D721Med (cell line): ENCODE measurements at regions not wholly inside any gene's neighbourhood (a gene's known extent, or its start where the extent isn't known, plus 50 kb on each side); places are given as distances from the start of the nearest gene placed in this dataset.

Source experiments
- DNase-seq: peaks from one replicate; pipeline ENCODE4 v3.0.0; 2011; ENCODE audit warnings: low spot score; ENCODE audit not compliant: insufficient read length
- FAIRE-seq: peaks from 2 replicates; lab custom pipeline; 2011; peaks lifted over from hg19 to GRCh38; lab: Jason Lieb, UNC
- TF ChIP-seq, protein P1 (sequence below): IDR thresholded peaks from 2 replicates; pipeline ENCODE4 v1.5.1; 2012; ENCODE audit warnings: mild to moderate bottlenecking, control low read depth; ENCODE audit not compliant: insufficient read depth; ENCODE audit errors: missing control alignments

GRCh38 chr6:2468601-2468955 lies 223.2 kb upstream of the GMDS start:
- no peak for FAIRE-seq
- DNase-seq: no peak
- TF ChIP-seq, protein P1, sequence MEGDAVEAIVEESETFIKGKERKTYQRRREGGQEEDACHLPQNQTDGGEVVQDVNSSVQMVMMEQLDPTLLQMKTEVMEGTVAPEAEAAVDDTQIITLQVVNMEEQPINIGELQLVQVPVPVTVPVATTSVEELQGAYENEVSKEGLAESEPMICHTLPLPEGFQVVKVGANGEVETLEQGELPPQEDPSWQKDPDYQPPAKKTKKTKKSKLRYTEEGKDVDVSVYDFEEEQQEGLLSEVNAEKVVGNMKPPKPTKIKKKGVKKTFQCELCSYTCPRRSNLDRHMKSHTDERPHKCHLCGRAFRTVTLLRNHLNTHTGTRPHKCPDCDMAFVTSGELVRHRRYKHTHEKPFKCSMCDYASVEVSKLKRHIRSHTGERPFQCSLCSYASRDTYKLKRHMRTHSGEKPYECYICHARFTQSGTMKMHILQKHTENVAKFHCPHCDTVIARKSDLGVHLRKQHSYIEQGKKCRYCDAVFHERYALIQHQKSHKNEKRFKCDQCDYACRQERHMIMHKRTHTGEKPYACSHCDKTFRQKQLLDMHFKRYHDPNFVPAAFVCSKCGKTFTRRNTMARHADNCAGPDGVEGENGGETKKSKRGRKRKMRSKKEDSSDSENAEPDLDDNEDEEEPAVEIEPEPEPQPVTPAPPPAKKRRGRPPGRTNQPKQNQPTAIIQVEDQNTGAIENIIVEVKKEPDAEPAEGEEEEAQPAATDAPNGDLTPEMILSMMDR: no peak

GRCh38 chr6:2467929-2468600 lies 222.7 kb upstream of the GMDS start:
- DNase-seq (no peak), FAIRE-seq (no peak)
- TF ChIP-seq, protein P1: no peak

- no peak for DNase-seq
- TF ChIP-seq, protein P1: no peak
- FAIRE-seq: no peak
These were observed 219.9 kb upstream of the GMDS start for GRCh38 chr6:2465336-2465735.

- FAIRE-seq (no peak), DNase-seq (no peak)
- TF ChIP-seq, protein P1: no peak
These were observed 219.2 kb upstream of the GMDS start for GRCh38 chr6:2464641-2465040.

- DNase-seq (no peak), FAIRE-seq (no peak)
- TF ChIP-seq, protein P1: no peak
These were observed 217.4 kb upstream of the GMDS start for GRCh38 chr6:2462831-2463230.

DNA sequence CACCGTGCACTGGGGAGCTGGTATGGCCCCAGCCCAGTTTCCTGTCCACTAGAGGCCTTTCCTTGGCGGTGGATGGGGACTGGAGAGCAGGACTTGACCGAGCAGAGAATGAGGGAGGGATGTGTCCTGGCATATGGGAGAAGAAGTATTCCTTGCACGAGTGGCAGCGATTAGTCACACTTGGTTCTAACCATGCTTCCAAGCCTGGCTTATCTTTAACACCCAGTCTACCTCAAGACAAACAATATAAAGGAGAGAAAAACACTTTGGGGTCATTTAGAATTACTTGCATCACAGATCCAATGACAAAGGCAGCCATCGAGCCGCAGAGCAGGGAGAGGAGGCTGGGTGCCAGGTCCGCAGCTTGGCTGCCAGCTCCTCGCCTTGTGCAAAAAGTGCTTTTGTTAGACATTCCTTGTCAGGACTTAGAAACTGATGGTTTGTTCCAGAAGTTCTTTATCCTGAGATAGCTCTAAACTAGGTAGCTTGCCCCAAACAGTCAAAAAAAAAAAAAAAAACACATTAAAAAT lies 214.9 kb upstream of the GMDS start:
- FAIRE-seq (no peak), DNase-seq (no peak)
- TF ChIP-seq, protein P1: no peak

DNA sequence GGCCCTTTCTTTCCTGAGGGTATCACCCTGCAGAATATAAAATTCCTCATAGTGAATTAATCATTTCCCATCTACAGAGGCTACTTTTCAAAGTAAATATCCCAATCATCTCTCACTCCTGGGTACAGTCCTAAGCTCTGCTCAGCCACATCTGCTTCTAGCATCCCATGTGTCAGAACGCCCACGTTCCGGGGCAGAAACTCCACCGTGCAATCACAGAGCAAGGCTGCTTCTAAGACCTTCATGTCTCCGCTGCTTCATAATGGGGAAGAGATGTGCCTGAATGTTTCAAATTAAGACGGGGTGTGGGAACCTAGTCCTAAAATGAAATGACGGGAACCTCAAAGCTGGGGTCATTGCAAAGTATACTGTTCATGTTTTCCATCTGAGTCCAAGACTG lies 208.8 kb upstream of the GMDS start:
- TF ChIP-seq, protein P1: no peak
- no peak for FAIRE-seq
- DNase-seq: no peak
